Endodermal cell (in vitro differentiated cells): ENCODE measurements at regions not wholly inside any gene's neighbourhood (a gene's known extent, or its start where the extent isn't known, plus 50 kb on each side); places are given as distances from the start of the nearest gene placed in this dataset.

ENCODE experiments used
- DNase-seq: peaks from one replicate; pipeline ENCODE4 v3.0.0-alpha.2; 2017
- H3K27ac ChIP-seq: 2 replicates; pipeline ENCODE4 v1.5.1; 2013; ENCODE audit warnings: mild to moderate bottlenecking, low read depth, low read length, moderate library complexity
- H3K27me3 ChIP-seq: 2 replicates; pipeline ENCODE4 v1.6.1; 2013; ENCODE audit warnings: mild to moderate bottlenecking, low read length, moderate library complexity; ENCODE audit not compliant: insufficient read depth, control insufficient read depth, poor library complexity, severe bottlenecking
- H3K36me3 ChIP-seq: 2 replicates; pipeline ENCODE4 v1.7.0; 2013; ENCODE audit warnings: mild to moderate bottlenecking, low read length, moderate library complexity; ENCODE audit not compliant: control insufficient read depth, insufficient read depth
- H3K4me1 ChIP-seq: one replicate; pipeline ENCODE4 v1.7.0; 2013; ENCODE audit warnings: low read length; ENCODE audit not compliant: control insufficient read depth, insufficient read depth
- H3K4me3 ChIP-seq: 2 replicates; pipeline ENCODE4 v1.5.1; 2013; ENCODE audit warnings: mild to moderate bottlenecking, low read length, moderate library complexity
- H3K9ac ChIP-seq: 2 replicates; pipeline ENCODE4 v1.6.1; 2013; ENCODE audit warnings: mild to moderate bottlenecking, low read length, moderate library complexity; ENCODE audit not compliant: poor library complexity, severe bottlenecking; ENCODE audit errors: extremely low read depth
- H3K9me3 ChIP-seq: 2 replicates; pipeline ENCODE4 v1.6.1; 2013; ENCODE audit warnings: mild to moderate bottlenecking, low read length, moderate library complexity; ENCODE audit not compliant: control insufficient read depth
- H3K27ac Mint-ChIP-seq: 2 replicates; pipeline ENCODE4 v1.8.0; 2020; ENCODE audit warnings: mixed read lengths
- H3K27me3 Mint-ChIP-seq: 2 replicates; pipeline ENCODE4 v1.8.0; 2021; ENCODE audit warnings: mild to moderate bottlenecking, mixed read lengths; ENCODE audit not compliant: insufficient read depth
- H3K36me3 Mint-ChIP-seq: 2 replicates; pipeline ENCODE4 v1.8.0; 2020; ENCODE audit warnings: low read depth, mixed read lengths
- H3K4me1 Mint-ChIP-seq: 2 replicates; pipeline ENCODE4 v1.8.0; 2020; ENCODE audit warnings: mixed read lengths
- H3K4me3 Mint-ChIP-seq: 2 replicates; pipeline ENCODE4 v1.8.0; 2020; ENCODE audit warnings: mild to moderate bottlenecking, moderate library complexity, mixed read lengths
- H3K9me3 Mint-ChIP-seq: 2 replicates; pipeline ENCODE4 v1.8.0; 2020; ENCODE audit warnings: mild to moderate bottlenecking, mixed read lengths
- WGBS, 2 experiments: methylation state at CpG; one replicate each; pipeline versions ENCODE4 v1.1.5 to v1.1.7; 2013; ENCODE audit warnings: missing lambda C conversion rate in 2 of 2, mixed read lengths in 1 of 2; ENCODE audit not compliant: insufficient coverage in 1 of 2, insufficient read length in 1 of 2; 5-methylcytosine and 5-hydroxymethylcytosine counted together
- TF ChIP-seq, protein P1 (sequence below): fragments of 200-600 bp; sonication (generic); conservative IDR thresholded peaks from 2 replicates; pipeline ENCODE4 v1.5.0; 2021; ENCODE audit warnings: antibody characterized with exemption, mild to moderate bottlenecking

DNA sequence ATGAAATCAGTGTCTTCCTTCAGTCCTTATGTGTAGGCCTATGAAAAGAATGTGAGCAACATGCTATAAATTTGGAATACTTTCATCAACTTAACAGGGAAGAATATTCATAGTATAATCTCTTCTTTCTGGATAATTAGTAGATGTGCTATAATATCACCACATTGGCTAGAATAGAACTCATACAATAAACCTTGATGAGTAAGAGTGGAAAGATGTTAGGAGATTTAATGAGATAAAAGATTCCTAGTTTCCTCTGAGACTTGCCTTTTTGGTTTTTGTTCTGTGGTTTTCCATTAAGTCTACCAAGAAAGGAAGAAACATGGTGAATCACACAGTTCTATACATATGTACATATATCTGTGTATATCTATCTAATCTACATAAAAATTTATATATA lies 301.8 kb upstream of the PRR16 start:
- H3K36me3 ChIP-seq: no peaks in the 10 kb centered on the region
- H3K4me3 ChIP-seq: no peak overlapping the region
- H3K27ac ChIP-seq: no peak overlapping the region
- H3K4me1 ChIP-seq: no peaks in the 10 kb centered on the region
- Mint-ChIP-seq H3K9me3 (no peaks in the 10 kb centered on the region), H3K27me3 (no peaks in the 10 kb centered on the region), H3K27ac (no peak overlapping the region), H3K4me3 (no peak overlapping the region), H3K36me3 (no peaks in the 10 kb centered on the region), H3K4me1 (no peaks in the 10 kb centered on the region)
- H3K9ac ChIP-seq: no peak overlapping the region
- no peaks in the 10 kb centered on the region for H3K27me3 ChIP-seq
- TF ChIP-seq, protein P1, sequence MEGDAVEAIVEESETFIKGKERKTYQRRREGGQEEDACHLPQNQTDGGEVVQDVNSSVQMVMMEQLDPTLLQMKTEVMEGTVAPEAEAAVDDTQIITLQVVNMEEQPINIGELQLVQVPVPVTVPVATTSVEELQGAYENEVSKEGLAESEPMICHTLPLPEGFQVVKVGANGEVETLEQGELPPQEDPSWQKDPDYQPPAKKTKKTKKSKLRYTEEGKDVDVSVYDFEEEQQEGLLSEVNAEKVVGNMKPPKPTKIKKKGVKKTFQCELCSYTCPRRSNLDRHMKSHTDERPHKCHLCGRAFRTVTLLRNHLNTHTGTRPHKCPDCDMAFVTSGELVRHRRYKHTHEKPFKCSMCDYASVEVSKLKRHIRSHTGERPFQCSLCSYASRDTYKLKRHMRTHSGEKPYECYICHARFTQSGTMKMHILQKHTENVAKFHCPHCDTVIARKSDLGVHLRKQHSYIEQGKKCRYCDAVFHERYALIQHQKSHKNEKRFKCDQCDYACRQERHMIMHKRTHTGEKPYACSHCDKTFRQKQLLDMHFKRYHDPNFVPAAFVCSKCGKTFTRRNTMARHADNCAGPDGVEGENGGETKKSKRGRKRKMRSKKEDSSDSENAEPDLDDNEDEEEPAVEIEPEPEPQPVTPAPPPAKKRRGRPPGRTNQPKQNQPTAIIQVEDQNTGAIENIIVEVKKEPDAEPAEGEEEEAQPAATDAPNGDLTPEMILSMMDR: no peak
- H3K9me3 ChIP-seq: no peaks in the 10 kb centered on the region
- no peak for DNase-seq

DNA sequence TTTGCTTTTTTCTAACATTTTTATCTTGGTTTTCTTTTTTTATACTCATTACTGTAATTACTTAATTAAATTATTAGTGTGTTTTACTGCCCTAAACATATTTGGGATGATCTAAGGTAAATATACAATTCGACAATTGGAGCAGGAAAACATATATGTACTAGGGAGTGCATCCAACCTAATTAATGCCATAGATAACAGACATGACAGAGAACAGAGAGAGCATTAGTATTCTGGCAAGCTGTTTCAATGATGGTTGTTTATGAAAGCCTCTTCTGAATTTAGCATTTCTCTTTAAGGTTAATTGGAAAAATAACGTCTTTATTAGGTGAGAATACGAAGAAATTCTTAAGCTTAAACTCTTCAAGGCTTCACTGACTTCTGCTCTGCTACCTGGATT lies 300.1 kb upstream of the PRR16 start:
- Histone ChIP-seq H3K27ac (no peak overlapping the region), H3K9ac (no peak overlapping the region), H3K4me3 (no peak overlapping the region), H3K4me1 (no peaks in the 10 kb centered on the region), H3K9me3 (no peaks in the 10 kb centered on the region), H3K36me3 (no peaks in the 10 kb centered on the region), H3K27me3 (no peaks in the 10 kb centered on the region)
- Mint-ChIP-seq H3K4me1 (no peaks in the 10 kb centered on the region), H3K9me3 (no peaks in the 10 kb centered on the region), H3K4me3 (no peak overlapping the region), H3K27ac (no peak overlapping the region), H3K27me3 (no peaks in the 10 kb centered on the region), H3K36me3 (no peaks in the 10 kb centered on the region)
- TF ChIP-seq, protein P1: no peak
- DNase-seq: no peak
- 94 to 100% methylated on average over 2 to 3 of the region's 3 CpGs for WGBS, 2 experiments

DNA sequence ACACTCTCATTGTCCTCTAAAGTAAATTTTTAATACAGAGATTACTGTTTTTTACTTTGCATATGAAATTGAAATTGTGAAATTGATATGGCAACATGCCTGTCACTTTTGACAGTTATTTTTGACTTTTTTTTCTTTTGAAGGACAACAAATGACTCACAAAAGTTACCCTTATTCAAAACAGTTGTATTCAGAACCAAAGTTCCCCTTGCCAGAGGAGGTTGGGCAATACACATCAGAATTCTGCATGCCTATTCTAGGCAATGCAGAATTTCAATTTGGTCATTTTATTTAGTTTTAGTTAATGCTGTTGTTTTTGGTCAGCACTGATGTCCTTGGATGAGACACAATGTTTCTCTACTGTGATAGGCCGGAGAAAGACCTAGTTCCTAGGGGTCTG lies 299.1 kb upstream of the PRR16 start:
- no peaks in the 10 kb centered on the region for H3K27me3 ChIP-seq
- Mint-ChIP-seq H3K36me3 (no peaks in the 10 kb centered on the region), H3K4me3 (no peak overlapping the region), H3K27ac (no peak overlapping the region), H3K27me3 (no peaks in the 10 kb centered on the region), H3K4me1 (no peaks in the 10 kb centered on the region), H3K9me3 (no peaks in the 10 kb centered on the region)
- H3K36me3 ChIP-seq: no peaks in the 10 kb centered on the region
- TF ChIP-seq, protein P1: no peak
- no peaks in the 10 kb centered on the region for H3K9me3 ChIP-seq
- no peak overlapping the region for H3K9ac ChIP-seq
- no peak for DNase-seq
- 83% methylated on average over 1 of the region's 1 CpG; no CpG with 5 or more reads in 1 of the 2 experiments for WGBS, 2 experiments
- H3K4me1 ChIP-seq: no peaks in the 10 kb centered on the region
- no peak overlapping the region for H3K4me3 ChIP-seq
- no peak overlapping the region for H3K27ac ChIP-seq
